Mucosa of rectum (tissue), 2 donors: ENCODE measurements at regions not wholly inside any gene's neighbourhood (a gene's known extent, or its start where the extent isn't known, plus 50 kb on each side); places are given as distances from the start of the nearest gene placed in this dataset.

Experiments used
- H3K27ac ChIP-seq, 2 donors: one replicate each; pipeline ENCODE4 v1.7.0; 2013; ENCODE audit warnings: inconsistent platforms in 2 of 2, low read depth in 2 of 2, low read length in 2 of 2
- H3K27me3 ChIP-seq, 2 donors: one replicate each; pipeline ENCODE4 v1.7.0; 2013; ENCODE audit warnings: low read length in 2 of 2; ENCODE audit not compliant: control insufficient read depth in 2 of 2, insufficient read depth in 2 of 2
- H3K36me3 ChIP-seq, 2 donors: one replicate each; pipeline ENCODE4 v1.7.0; 2013; ENCODE audit warnings: low read length in 2 of 2; ENCODE audit not compliant: control insufficient read depth in 2 of 2, insufficient read depth in 2 of 2
- H3K4me1 ChIP-seq, 2 donors: one replicate each; pipeline ENCODE4 v1.7.0; 2013; ENCODE audit warnings: low read length in 2 of 2, mild to moderate bottlenecking in 1 of 2; ENCODE audit not compliant: control insufficient read depth in 2 of 2, insufficient read depth in 2 of 2
- H3K4me3 ChIP-seq, 2 donors: one replicate each; pipeline ENCODE4 v1.7.0; 2013; ENCODE audit warnings: low read length in 2 of 2
- H3K9ac ChIP-seq, 2 donors: one replicate each; pipeline ENCODE4 v1.7.0; 2013; ENCODE audit warnings: low read length in 2 of 2, low read depth in 1 of 2, mild to moderate bottlenecking in 1 of 2
- H3K9me3 ChIP-seq, 2 donors: one replicate each; pipeline ENCODE4 v1.7.0; 2013; ENCODE audit warnings: low read length in 2 of 2; ENCODE audit not compliant: control insufficient read depth in 2 of 2
- donor health status: healthy.
- donor health status: Normal muscosa, but diverticular disease.

- H3K4me1 ChIP-seq = peaks cover 3 to 5% of the 10 kb centered on the region in 2 donors
- no peak overlapping the region for H3K27ac ChIP-seq
- H3K4me3 ChIP-seq = no peak overlapping the region
- H3K36me3 ChIP-seq = no peaks in the 10 kb centered on the region
- H3K9me3 ChIP-seq = no peaks in the 10 kb centered on the region
- H3K9ac ChIP-seq = no peak overlapping the region
- no peaks in the 10 kb centered on the region for H3K27me3 ChIP-seq
These were observed 764.3 kb upstream of the GOLIM4 start for GRCh38 chr3:168860028-168860427.

DNA sequence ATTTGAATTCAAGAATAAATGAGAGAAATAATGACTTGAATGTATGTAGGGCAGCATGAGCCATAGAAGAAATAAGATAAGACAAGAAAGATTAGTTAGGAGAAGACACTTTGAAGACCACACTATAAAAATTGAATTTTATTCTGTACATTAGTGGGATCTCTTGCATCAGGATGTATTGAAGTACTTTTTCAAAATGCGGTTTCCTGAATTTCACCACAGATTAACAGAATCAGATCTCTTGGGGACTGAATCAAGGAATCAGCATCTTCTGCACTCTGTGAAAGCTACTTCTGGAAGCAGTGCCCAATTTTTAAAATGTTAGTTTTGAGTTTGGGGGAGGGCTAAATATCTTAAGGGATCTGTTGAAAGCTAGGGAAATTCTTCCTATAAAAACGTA lies 763.9 kb upstream of the GOLIM4 start:
- Histone ChIP-seq H3K36me3 (no peaks in the 10 kb centered on the region), H3K27ac (no peak overlapping the region), H3K9me3 (no peaks in the 10 kb centered on the region), H3K4me3 (no peak overlapping the region), H3K9ac (no peak overlapping the region), H3K27me3 (no peaks in the 10 kb centered on the region), H3K4me1 (peaks cover 3 to 5% of the 10 kb centered on the region in 2 donors)

GRCh38 chr3:168859143-168859542 lies 763.4 kb upstream of the GOLIM4 start:
- H3K4me1 ChIP-seq = peaks cover 3 to 5% of the 10 kb centered on the region in 2 donors
- H3K27me3 ChIP-seq = no peaks in the 10 kb centered on the region
- H3K4me3 ChIP-seq = no peak overlapping the region
- H3K36me3 ChIP-seq = no peaks in the 10 kb centered on the region
- no peak overlapping the region for H3K9ac ChIP-seq
- no peak overlapping the region for H3K27ac ChIP-seq
- H3K9me3 ChIP-seq = no peaks in the 10 kb centered on the region

DNA sequence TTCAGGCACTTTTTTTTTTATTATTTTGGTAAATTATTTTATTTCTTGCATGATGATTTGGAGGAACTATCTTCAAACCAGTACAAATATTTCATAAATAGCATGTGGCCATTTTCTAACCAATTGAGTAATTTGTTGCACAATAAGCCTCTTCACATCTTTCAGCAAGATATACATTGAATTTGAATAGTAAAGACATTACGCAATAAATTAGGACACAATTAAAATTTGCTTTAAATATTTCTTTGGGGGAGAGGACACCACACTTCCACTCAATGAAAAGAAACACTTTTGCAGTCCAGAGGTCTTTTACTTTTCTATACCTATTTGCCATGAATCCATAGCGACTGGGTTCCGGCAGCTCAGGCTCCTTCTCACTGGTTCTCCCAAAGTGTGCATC lies 762.6 kb upstream of the GOLIM4 start:
- Histone ChIP-seq H3K27ac (no peak overlapping the region), H3K27me3 (no peaks in the 10 kb centered on the region), H3K4me3 (no peak overlapping the region), H3K4me1 (peaks cover 3 to 5% of the 10 kb centered on the region in 2 donors), H3K36me3 (no peaks in the 10 kb centered on the region), H3K9me3 (no peaks in the 10 kb centered on the region), H3K9ac (no peak overlapping the region)

GRCh38 chr3:168850109-168850508 lies 754.4 kb upstream of the GOLIM4 start:
- peaks cover 4 to 8% of the 10 kb centered on the region in 2 donors for H3K27me3 ChIP-seq

DNA sequence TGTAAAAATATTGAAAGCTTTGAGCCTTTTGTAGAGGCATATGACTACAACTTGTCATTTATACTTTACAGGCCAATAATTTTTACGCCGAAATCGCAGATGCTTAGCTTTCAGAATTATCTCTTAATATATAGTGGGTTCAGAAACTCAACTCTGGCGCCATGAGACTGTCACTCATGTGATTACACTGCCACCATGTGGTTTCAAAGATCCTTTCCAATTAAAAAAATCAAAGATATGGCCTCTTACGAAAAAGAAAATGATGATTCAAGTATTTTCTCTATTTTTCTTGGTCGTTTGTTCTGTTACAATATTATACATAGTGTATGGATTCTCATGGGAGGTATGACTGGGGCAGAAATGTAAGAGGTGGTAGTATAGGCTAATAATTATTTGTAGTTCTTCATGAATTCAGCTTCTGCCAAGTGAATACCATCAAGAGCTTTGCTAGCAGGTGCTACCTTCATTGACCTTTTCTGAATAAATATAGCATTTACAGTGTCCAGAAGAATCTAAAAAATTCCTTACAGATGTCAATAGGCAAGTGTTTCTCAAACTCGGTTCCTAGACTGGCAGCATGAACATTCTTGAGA lies 751.7 kb upstream of the GOLIM4 start:
- no peak overlapping the region for H3K9ac ChIP-seq
- H3K27ac ChIP-seq = no peak overlapping the region
- H3K4me1 ChIP-seq = no peaks in the 10 kb centered on the region
- H3K27me3 ChIP-seq = peaks cover 4 to 8% of the 10 kb centered on the region in 2 donors
- H3K36me3 ChIP-seq = no peaks in the 10 kb centered on the region
- no peak overlapping the region for H3K4me3 ChIP-seq
- H3K9me3 ChIP-seq = no peaks in the 10 kb centered on the region

More at GRCh38 chr3:168850109-168850508, 754.4 kb upstream of the GOLIM4 start:
- H3K4me1 ChIP-seq = no peaks in the 10 kb centered on the region
- no peak overlapping the region for H3K4me3 ChIP-seq
- H3K9ac ChIP-seq = no peak overlapping the region
- no peaks in the 10 kb centered on the region for H3K36me3 ChIP-seq
- no peak overlapping the region for H3K27ac ChIP-seq
- H3K9me3 ChIP-seq = no peaks in the 10 kb centered on the region

DNA sequence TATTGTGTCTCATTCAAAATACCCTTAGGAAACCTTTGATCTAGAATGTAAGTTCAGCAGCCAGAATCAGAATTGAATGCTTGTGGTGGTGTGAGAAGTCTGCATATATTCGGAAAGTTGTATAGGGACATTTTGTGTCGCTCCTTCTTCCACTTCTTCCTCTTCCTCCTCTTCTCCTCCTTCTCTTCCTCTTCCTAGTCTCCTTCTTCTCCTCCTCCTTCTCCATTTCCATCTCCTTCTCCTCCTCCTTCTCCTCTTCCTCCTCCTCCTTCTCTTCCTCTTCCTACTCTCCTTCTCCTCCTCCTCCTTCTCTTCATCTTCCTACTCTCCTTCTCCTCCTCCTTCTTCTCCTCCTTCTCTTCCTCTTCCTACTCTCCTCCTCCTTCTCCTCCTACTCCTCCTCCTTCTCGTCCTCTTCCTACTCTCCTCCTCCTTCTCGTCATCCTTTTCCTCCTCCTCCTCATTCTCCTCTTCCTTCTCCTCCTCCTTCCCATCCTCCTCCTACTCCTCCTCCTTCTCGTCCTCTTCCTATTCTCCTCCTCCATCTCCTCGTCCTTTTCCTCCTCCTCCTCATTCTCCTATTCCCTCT lies 749.3 kb upstream of the GOLIM4 start:
- Histone ChIP-seq H3K9ac (no peak overlapping the region), H3K27me3 (peaks cover 4 to 8% of the 10 kb centered on the region in 2 donors), H3K4me1 (no peaks in the 10 kb centered on the region), H3K9me3 (no peaks in the 10 kb centered on the region), H3K4me3 (no peak overlapping the region), H3K27ac (no peak overlapping the region), H3K36me3 (no peaks in the 10 kb centered on the region)

GRCh38 chr3:168844472-168844871 lies 748.7 kb upstream of the GOLIM4 start:
- Histone ChIP-seq H3K4me3 (no peak overlapping the region), H3K27ac (no peak overlapping the region), H3K9me3 (no peaks in the 10 kb centered on the region), H3K27me3 (peaks cover 4 to 8% of the 10 kb centered on the region in 2 donors), H3K9ac (no peak overlapping the region), H3K4me1 (no peaks in the 10 kb centered on the region), H3K36me3 (no peaks in the 10 kb centered on the region)

DNA sequence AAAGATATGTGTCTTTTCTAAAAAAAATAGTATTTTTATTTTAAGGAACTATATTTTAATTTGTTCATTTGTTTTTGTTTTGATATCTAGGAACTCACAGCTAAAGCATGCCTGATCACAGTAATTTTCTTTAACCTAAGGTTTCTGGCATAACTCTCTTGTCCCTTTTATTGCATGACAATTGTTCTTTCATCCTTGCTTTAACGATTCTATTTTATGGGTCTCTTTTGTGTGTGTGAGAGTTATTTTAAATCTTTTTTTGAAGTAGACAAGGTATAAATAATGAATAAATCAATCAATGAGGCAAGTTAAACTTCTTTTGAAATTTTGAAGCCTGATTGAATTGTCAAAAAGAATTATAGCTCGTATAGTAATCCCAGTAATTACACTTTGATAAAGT lies 747.8 kb upstream of the GOLIM4 start:
- Histone ChIP-seq H3K36me3 (no peaks in the 10 kb centered on the region), H3K9me3 (no peaks in the 10 kb centered on the region), H3K4me3 (no peak overlapping the region), H3K9ac (no peak overlapping the region), H3K27me3 (peaks cover 4 to 8% of the 10 kb centered on the region in 2 donors), H3K4me1 (no peaks in the 10 kb centered on the region), H3K27ac (no peak overlapping the region)

GRCh38 chr3:168839653-168840052 lies 743.9 kb upstream of the GOLIM4 start:
- Histone ChIP-seq H3K9ac (no peak overlapping the region), H3K9me3 (no peaks in the 10 kb centered on the region), H3K36me3 (no peaks in the 10 kb centered on the region), H3K27ac (no peak overlapping the region), H3K4me3 (no peak overlapping the region), H3K27me3 (no peaks in the 10 kb centered on the region), H3K4me1 (no peaks in the 10 kb centered on the region)
